ENCODE measurements at regions not wholly inside any gene's neighbourhood (a gene's known extent, or its start where the extent isn't known, plus 50 kb on each side); places are given as distances from the start of the nearest gene placed in this dataset.
"Not testable (repeated sequence)": the region's sequence is repeated elsewhere in the genome, so short reads cannot be mapped to it uniquely, and the experiment has no call there.

GRCh38 chr4:81715757-81716156 is 244.1 kb upstream of the RASGEF1B start:
- no peak for DNase-seq

- not testable (repeated sequence) for DNase-seq
Observed at GRCh38 chr4:81715357-81715756, 243.7 kb upstream of the RASGEF1B start.

- no peak for DNase-seq
Observed at GRCh38 chr4:81714291-81714690, 242.6 kb upstream of the RASGEF1B start.

- DNase-seq: no peak
Observed at GRCh38 chr4:81712714-81713113, 241.0 kb upstream of the RASGEF1B start.

- DNase-seq: peak; percentile 66
Observed at GRCh38 chr4:81704461-81704860, 232.8 kb upstream of the RASGEF1B start.

GRCh38 chr4:81700189-81700588 is 228.5 kb upstream of the RASGEF1B start:
- DNase-seq: no peak

GRCh38 chr4:81698538-81699296 is 227.0 kb upstream of the RASGEF1B start:
- no peak for DNase-seq

- no peak for DNase-seq
Observed at GRCh38 chr4:81694176-81694913, 222.6 kb upstream of the RASGEF1B start.

GRCh38 chr4:81690871-81691270 is 219.2 kb upstream of the RASGEF1B start:
- no peak for DNase-seq

- no peak for DNase-seq
Observed at GRCh38 chr4:81688085-81688484, 216.4 kb upstream of the RASGEF1B start.

- DNase-seq: no peak
Observed at GRCh38 chr4:81687471-81687870, 215.8 kb upstream of the RASGEF1B start.

- no peak for DNase-seq
Observed at GRCh38 chr4:81685104-81685503, 213.4 kb upstream of the RASGEF1B start.

GRCh38 chr4:81684352-81684751 is 212.6 kb upstream of the RASGEF1B start:
- peak; percentile 65 for DNase-seq

- no peak for DNase-seq
Observed at GRCh38 chr4:81682492-81682891, 210.8 kb upstream of the RASGEF1B start.

GRCh38 chr4:81679315-81679714 is 207.6 kb upstream of the RASGEF1B start:
- no peak for DNase-seq

- DNase-seq: no peak
Observed at GRCh38 chr4:81678801-81679200, 207.1 kb upstream of the RASGEF1B start.

GRCh38 chr4:81676537-81676936 is 204.8 kb upstream of the RASGEF1B start:
- DNase-seq: peak; percentile 94

- DNase-seq: peak; percentile 63
Observed at GRCh38 chr4:81675791-81676393, 204.2 kb upstream of the RASGEF1B start.

- DNase-seq: no peak
Observed at GRCh38 chr4:81673961-81674360, 202.3 kb upstream of the RASGEF1B start.

GRCh38 chr4:81668328-81668727 is 196.6 kb upstream of the RASGEF1B start:
- DNase-seq: not testable (repeated sequence)

- DNase-seq: no peak
Observed at GRCh38 chr4:81667539-81667938, 195.8 kb upstream of the RASGEF1B start.

GRCh38 chr4:81666491-81666890 is 194.8 kb upstream of the RASGEF1B start:
- DNase-seq: no peak

GRCh38 chr4:81665649-81666048 is 193.9 kb upstream of the RASGEF1B start:
- DNase-seq: no peak

Data from tongue (tissue), 1 donor.